A673 (cell line): ENCODE measurements at regions not wholly inside any gene's neighbourhood (a gene's known extent, or its start where the extent isn't known, plus 50 kb on each side); places are given as distances from the start of the nearest gene placed in this dataset.
"Not testable (repeated sequence)": the region's sequence is repeated elsewhere in the genome, so short reads cannot be mapped to it uniquely, and the experiment has no call there.

Experiments
- BruUV-seq: library from RNA; stranded (reverse); fragments of 400-500 nt; replicated peaks from 2 replicates; lab custom pipeline; 2021; lab: Mats Ljungman, UMichigan
- CTCF ChIA-PET: fragments of 300-600 bp; sonication (Branson Sonifier 250); formaldehyde crosslinking; loops from one replicate; lab custom pipeline; 2022; ENCODE audit warnings: antibody characterized with exemption; lab: Charles Lee
- POLR2A ChIA-PET: fragments of 300-600 bp; sonication (Branson Sonifier 250); formaldehyde crosslinking; loops from one replicate; lab custom pipeline; 2022; ENCODE audit warnings: antibody characterized with exemption; ENCODE audit not compliant: low non-redundant PET; lab: Charles Lee
- DNase-seq: peaks from one replicate; pipeline ENCODE4 v3.0.0-alpha.2; 2015; ENCODE audit warnings: low spot score
- H3K27ac ChIP-seq: fragments of 200-600 bp; sonication (generic); 2 replicates; pipeline ENCODE4 v1.5.1; 2016; ENCODE audit warnings: mixed run types, low read depth, mild to moderate bottlenecking, mixed read lengths, antibody characterized with exemption, low read length; ENCODE audit not compliant: poor library complexity, severe bottlenecking
- H3K27me3 ChIP-seq: fragments of 200-600 bp; sonication (generic); replicated peaks from 2 replicates; pipeline ENCODE4 v1.6.1; 2017; ENCODE audit warnings: mixed run types, low read depth, mild to moderate bottlenecking, mixed read lengths, antibody characterized with exemption, low read length; ENCODE audit not compliant: insufficient read depth, poor library complexity
- H3K36me3 ChIP-seq: fragments of 200-600 bp; sonication (generic); 2 replicates; pipeline ENCODE4 v1.6.1; 2016; ENCODE audit warnings: mixed run types, mild to moderate bottlenecking, mixed read lengths, antibody characterized with exemption, low read length; ENCODE audit not compliant: insufficient read depth, poor library complexity, severe bottlenecking
- H3K4me1 ChIP-seq: fragments of 200-600 bp; sonication (generic); 2 replicates; pipeline ENCODE4 v1.6.1; 2017; ENCODE audit warnings: mixed run types, mild to moderate bottlenecking, mixed read lengths, antibody characterized with exemption, low read length; ENCODE audit not compliant: insufficient read depth, poor library complexity, severe bottlenecking
- H3K4me3 ChIP-seq: fragments of 200-600 bp; sonication (generic); 2 replicates; pipeline ENCODE4 v1.5.1; 2016; ENCODE audit warnings: low read depth, mixed run types, mild to moderate bottlenecking, mixed read lengths, low read length; ENCODE audit not compliant: poor library complexity, severe bottlenecking
- H3K9me3 ChIP-seq: fragments of 200-600 bp; sonication (generic); 2 replicates; pipeline ENCODE4 v1.6.1; 2016; ENCODE audit warnings: mixed run types, low read depth, mild to moderate bottlenecking, mixed read lengths, antibody characterized with exemption, low read length; ENCODE audit not compliant: poor library complexity, severe bottlenecking
- EZH2 ChIP-seq: fragments of 200-600 bp; sonication (generic); IDR thresholded peaks from 2 replicates; pipeline ENCODE4 v1.6.1; 2017; ENCODE audit warnings: borderline replicate concordance, low read depth, mild to moderate bottlenecking, mixed read lengths, antibody characterized with exemption, low read length; ENCODE audit not compliant: poor library complexity, severe bottlenecking
- intact Hi-C: fragments of 100-400 bp; cut with micrococcal nuclease; formaldehyde crosslinking; loops from one replicate; pipeline ENCODE4 v1.10.0; 2022; ENCODE audit not compliant: unreplicated experiment
- TF ChIP-seq, protein P1 (sequence below): fragments of 300-800, 200-600 bp; sonication (generic); conservative IDR thresholded peaks from 2 replicates; pipeline ENCODE4 v1.5.1; 2017; ENCODE audit warnings: low read depth, mild to moderate bottlenecking, antibody characterized with exemption, low read length, moderate library complexity, mixed read lengths

DNA sequence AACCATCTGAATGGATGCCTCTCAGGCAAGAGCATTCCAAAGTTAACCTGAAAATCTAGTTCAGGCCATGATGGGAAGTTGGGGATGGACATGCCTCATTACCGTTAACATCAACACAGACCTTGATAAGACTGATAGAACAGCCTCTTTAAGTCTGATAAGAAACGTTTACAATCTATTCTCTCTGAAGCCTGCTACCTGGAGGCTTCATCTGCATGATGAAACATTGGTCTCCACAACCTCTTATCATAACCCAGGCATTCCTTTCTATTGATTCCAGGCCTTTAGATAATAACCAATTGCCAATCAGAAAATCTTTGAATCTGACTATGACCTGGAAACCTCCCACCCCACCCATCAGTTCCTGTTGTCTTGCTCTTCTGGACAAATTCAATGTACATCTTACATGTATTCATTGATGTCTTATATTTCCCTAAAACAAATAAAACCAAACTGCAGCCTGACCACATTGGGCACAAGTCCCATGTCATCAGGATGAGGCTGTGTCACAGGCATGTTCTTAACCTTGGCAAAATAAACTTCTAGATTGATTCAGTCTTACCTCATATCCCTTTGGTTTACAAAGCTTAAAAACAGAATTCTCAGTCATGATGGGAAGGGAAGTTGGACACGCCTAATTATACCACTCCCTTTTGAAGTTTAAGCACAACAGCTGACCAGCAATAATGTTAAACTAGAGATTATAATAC is 843.8 kb upstream of the SPRY2 start:
- no peak for DNase-seq
- Histone ChIP-seq H3K36me3 (no peaks in the 10 kb centered on the region), H3K27ac (no peak overlapping the region), H3K27me3 (no peaks in the 10 kb centered on the region), H3K4me3 (no peak overlapping the region), H3K9me3 (no peaks in the 10 kb centered on the region), H3K4me1 (no peaks in the 10 kb centered on the region)
- ChIA-PET CTCF (no interaction called here), POLR2A (no interaction called here)
- intact Hi-C loops: no loop called here
- TF ChIP-seq, protein P1, sequence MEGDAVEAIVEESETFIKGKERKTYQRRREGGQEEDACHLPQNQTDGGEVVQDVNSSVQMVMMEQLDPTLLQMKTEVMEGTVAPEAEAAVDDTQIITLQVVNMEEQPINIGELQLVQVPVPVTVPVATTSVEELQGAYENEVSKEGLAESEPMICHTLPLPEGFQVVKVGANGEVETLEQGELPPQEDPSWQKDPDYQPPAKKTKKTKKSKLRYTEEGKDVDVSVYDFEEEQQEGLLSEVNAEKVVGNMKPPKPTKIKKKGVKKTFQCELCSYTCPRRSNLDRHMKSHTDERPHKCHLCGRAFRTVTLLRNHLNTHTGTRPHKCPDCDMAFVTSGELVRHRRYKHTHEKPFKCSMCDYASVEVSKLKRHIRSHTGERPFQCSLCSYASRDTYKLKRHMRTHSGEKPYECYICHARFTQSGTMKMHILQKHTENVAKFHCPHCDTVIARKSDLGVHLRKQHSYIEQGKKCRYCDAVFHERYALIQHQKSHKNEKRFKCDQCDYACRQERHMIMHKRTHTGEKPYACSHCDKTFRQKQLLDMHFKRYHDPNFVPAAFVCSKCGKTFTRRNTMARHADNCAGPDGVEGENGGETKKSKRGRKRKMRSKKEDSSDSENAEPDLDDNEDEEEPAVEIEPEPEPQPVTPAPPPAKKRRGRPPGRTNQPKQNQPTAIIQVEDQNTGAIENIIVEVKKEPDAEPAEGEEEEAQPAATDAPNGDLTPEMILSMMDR: no peak
- TF ChIP-seq EZH2: no peak
- BruUV-seq: no TSS peak

DNA sequence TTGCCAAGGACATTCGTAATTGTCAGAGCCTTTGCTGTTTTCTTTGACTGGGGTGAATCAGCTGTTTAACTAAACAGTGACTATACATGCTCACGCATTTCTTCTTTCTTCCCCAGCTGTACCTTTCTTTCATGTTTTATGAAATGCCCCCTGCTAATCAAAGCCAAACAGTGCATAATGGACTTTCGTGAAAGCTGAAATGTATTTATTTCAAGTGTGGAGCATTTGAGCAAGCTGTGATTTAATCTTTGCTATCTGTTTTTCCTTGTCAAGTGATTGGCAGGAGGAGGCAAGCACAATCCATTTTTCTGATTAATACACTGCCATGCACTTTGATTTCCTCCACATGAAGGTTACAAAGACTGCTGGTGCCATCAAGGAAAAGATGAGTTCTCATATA is 831.7 kb upstream of the SPRY2 start:
- TF ChIP-seq, protein P1: no peak
- no peak for TF ChIP-seq EZH2
- no peak overlapping the region for H3K4me3 ChIP-seq
- ChIA-PET POLR2A (no interaction called here), CTCF (no interaction called here)
- H3K4me1 ChIP-seq: no peaks in the 10 kb centered on the region
- intact Hi-C loops: loop anchor here (10.0 kb wide), 2 partner anchors 312 to 442 kb away; no protein-coding TSS in a partner anchor
- no peaks in the 10 kb centered on the region for H3K27me3 ChIP-seq
- no peak for DNase-seq
- no peaks in the 10 kb centered on the region for H3K36me3 ChIP-seq
- H3K27ac ChIP-seq: no peak overlapping the region
- no peaks in the 10 kb centered on the region for H3K9me3 ChIP-seq
- BruUV-seq: no TSS peak

DNA sequence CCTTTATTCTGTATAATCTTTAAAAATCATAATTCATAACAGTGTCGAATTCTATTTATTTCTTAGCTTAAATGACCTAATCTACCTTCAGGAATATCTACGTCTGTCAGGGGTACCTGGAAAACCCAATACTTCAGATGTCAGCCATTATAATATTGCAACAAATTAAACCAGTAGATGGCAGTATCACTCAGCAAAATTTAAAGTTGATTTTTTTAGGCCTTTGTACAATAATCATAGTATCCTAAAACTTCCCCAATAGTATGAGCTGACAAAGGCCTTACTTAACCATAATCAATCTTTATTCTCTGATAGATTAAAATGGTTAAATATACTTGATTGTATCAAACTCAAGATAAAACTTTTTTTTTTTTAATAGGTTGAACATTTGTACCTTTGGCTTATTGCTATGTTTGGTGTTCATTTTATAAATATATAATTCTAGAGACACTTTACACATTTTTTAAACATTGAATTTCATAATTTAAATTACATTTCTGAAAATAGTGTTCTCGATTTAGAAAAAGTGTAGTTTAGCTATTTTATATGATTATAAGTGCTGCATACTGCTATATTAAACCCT is 830.2 kb upstream of the SPRY2 start:
- no TSS peak for BruUV-seq
- H3K9me3 ChIP-seq: no peaks in the 10 kb centered on the region
- CTCF ChIA-PET: interaction anchor here (0.5 to 0.6 kb wide), 3 partner anchors 192 to 583 kb away, joined by 3 to 4 read pairs (median 3); no protein-coding TSS in a partner anchor
- no peak for TF ChIP-seq EZH2
- TF ChIP-seq, protein P1: peak; percentile 66
- intact Hi-C loops: loop anchor here (10.0 kb wide), 2 partner anchors 314 to 444 kb away; no protein-coding TSS in a partner anchor
- H3K4me3 ChIP-seq: no peak overlapping the region
- no peaks in the 10 kb centered on the region for H3K4me1 ChIP-seq
- no peaks in the 10 kb centered on the region for H3K36me3 ChIP-seq
- no peak overlapping the region for H3K27ac ChIP-seq
- H3K27me3 ChIP-seq: no peaks in the 10 kb centered on the region
- peak; percentile 44 for DNase-seq
- POLR2A ChIA-PET: interaction anchor here (0.7 kb wide), 1 partner anchor 57 kb away, joined by 4 read pairs; no protein-coding TSS in a partner anchor

DNA sequence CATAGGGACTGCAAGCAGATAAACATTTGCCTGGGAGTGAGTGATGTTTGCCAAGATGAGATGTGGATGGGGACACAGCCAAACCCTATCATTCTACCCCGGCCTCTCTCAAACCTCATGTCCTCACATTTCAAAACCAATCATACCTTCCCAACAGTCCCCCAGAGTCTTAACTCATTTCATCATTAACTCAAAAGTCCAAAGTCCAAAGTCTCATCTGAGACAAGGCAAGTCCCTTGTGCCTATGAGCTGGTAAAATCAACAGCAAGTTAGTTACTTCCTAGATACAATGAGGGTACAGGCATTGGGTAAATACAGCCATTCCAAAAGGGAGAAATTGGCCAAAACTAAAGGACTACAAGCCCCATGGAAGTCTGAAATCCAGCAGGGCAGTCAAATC is 822.9 kb upstream of the SPRY2 start:
- H3K36me3 ChIP-seq, H3K4me3 ChIP-seq, H3K9me3 ChIP-seq, DNase-seq, H3K4me1 ChIP-seq, POLR2A ChIA-PET, CTCF ChIA-PET, H3K27ac ChIP-seq, BruUV-seq, H3K27me3 ChIP-seq: not testable (repeated sequence)
- intact Hi-C loops: loop anchor here (10.0 kb wide), 1 partner anchor 1171 kb away; no protein-coding TSS in a partner anchor
